GM19351 (cell line): ENCODE measurements at regions not wholly inside any gene's neighbourhood (a gene's known extent, or its start where the extent isn't known, plus 50 kb on each side); places are given as distances from the start of the nearest gene placed in this dataset.

Source experiments
- ATAC-seq: cut with Tn5 transposase; IDR thresholded peaks from one replicate; pipeline ENCODE4 v1.9.1; 2021; ENCODE audit warnings: mild to moderate bottlenecking, moderate library complexity; ENCODE audit not compliant: unreplicated experiment

GRCh38 chr9:87148331-87149104 is 201.2 kb upstream of the GAS1 start:
- no peak for ATAC-seq

- no peak for ATAC-seq
Measured at GRCh38 chr9:87149799-87150198, 202.5 kb upstream of the GAS1 start.

GRCh38 chr9:87152256-87152655 is 204.9 kb upstream of the GAS1 start:
- ATAC-seq = no peak

- no peak for ATAC-seq
Measured at GRCh38 chr9:87156247-87156646, 208.9 kb upstream of the GAS1 start.

- no peak for ATAC-seq
Measured at GRCh38 chr9:87157366-87158031, 210.2 kb upstream of the GAS1 start.

GRCh38 chr9:87158765-87159164 is 211.5 kb upstream of the GAS1 start:
- no peak for ATAC-seq

GRCh38 chr9:87160148-87161102 is 213.1 kb upstream of the GAS1 start:
- no peak for ATAC-seq

GRCh38 chr9:87167161-87167560 is 219.9 kb upstream of the GAS1 start:
- ATAC-seq = no peak

- ATAC-seq = no peak
Measured at GRCh38 chr9:87167582-87167981, 220.3 kb upstream of the GAS1 start.

- no peak for ATAC-seq
Measured at GRCh38 chr9:87178302-87178701, 231.0 kb upstream of the GAS1 start.

- ATAC-seq = no peak
Measured at GRCh38 chr9:87179553-87180340, 232.4 kb upstream of the GAS1 start.

- no peak for ATAC-seq
Measured at GRCh38 chr9:87180361-87180760, 233.1 kb upstream of the GAS1 start.

- no peak for ATAC-seq
Measured at GRCh38 chr9:87180841-87181240, 233.5 kb upstream of the GAS1 start.

GRCh38 chr9:87181670-87182069 is 234.4 kb upstream of the GAS1 start:
- ATAC-seq = peak; percentile 82

GRCh38 chr9:87184956-87185642 is 237.8 kb upstream of the GAS1 start:
- ATAC-seq = no peak

GRCh38 chr9:87187656-87188055 is 240.3 kb upstream of the GAS1 start:
- ATAC-seq = no peak

- no peak for ATAC-seq
Measured at GRCh38 chr9:87189006-87189405, 241.7 kb upstream of the GAS1 start.

- ATAC-seq = no peak
Measured at GRCh38 chr9:87193151-87193550, 245.8 kb upstream of the GAS1 start.

GRCh38 chr9:87193925-87194868 is 246.9 kb upstream of the GAS1 start:
- no peak for ATAC-seq
